ENCODE measurements at regions not wholly inside any gene's neighbourhood (a gene's known extent, or its start where the extent isn't known, plus 50 kb on each side); places are given as distances from the start of the nearest gene placed in this dataset.

- intact Hi-C loops (cut with micrococcal nuclease): no loop called here
- H3K4me1 Mint-ChIP-seq (ENCODE audit: low read depth): peaks cover 2% of the 10 kb centered on the region
- H3K4me3 Mint-ChIP-seq (ENCODE audit: low read depth): no peak overlapping the region
These were observed 120.1 kb upstream of the TWIST2 start for GRCh38 chr2:238727585-238728329.

GRCh38 chr2:238728330-238729260, 119.3 kb upstream of the TWIST2 start:
- Mint-ChIP-seq H3K9me3 (no peaks in the 10 kb centered on the region), H3K27ac (no peak overlapping the region), H3K4me1 (ENCODE audit: low read depth) (peaks cover under 1% of the 10 kb centered on the region), H3K27me3 (ENCODE audit: low read depth) (peaks cover 2% of the 10 kb centered on the region), H3K4me3 (ENCODE audit: low read depth) (no peak overlapping the region), H3K36me3 (ENCODE audit: low read depth) (no peaks in the 10 kb centered on the region)
- intact Hi-C loops (cut with micrococcal nuclease): no loop called here
- no peak for DNase-seq (ENCODE audit: low spot score)

More at GRCh38 chr2:238727585-238728329, 120.1 kb upstream of the TWIST2 start:
- H3K36me3 Mint-ChIP-seq (ENCODE audit: low read depth): no peaks in the 10 kb centered on the region
- no peak overlapping the region for H3K27ac Mint-ChIP-seq
- no peaks in the 10 kb centered on the region for H3K9me3 Mint-ChIP-seq
- DNase-seq (ENCODE audit: low spot score): no peak
- H3K27me3 Mint-ChIP-seq (ENCODE audit: low read depth): peaks cover 2% of the 10 kb centered on the region

- Mint-ChIP-seq H3K27me3 (ENCODE audit: low read depth) (peaks cover 2% of the 10 kb centered on the region), H3K27ac (no peak overlapping the region), H3K9me3 (no peaks in the 10 kb centered on the region), H3K4me3 (ENCODE audit: low read depth) (no peak overlapping the region), H3K4me1 (ENCODE audit: low read depth) (no peaks in the 10 kb centered on the region), H3K36me3 (ENCODE audit: low read depth) (no peaks in the 10 kb centered on the region)
- intact Hi-C loops (cut with micrococcal nuclease): no loop called here
- no peak for DNase-seq (ENCODE audit: low spot score)
These were observed 118.5 kb upstream of the TWIST2 start for GRCh38 chr2:238729261-238729935.

- Mint-ChIP-seq H3K27ac (no peak overlapping the region), H3K9me3 (no peaks in the 10 kb centered on the region), H3K27me3 (ENCODE audit: low read depth) (peaks cover 3% of the 10 kb centered on the region), H3K36me3 (ENCODE audit: low read depth) (no peaks in the 10 kb centered on the region), H3K4me1 (ENCODE audit: low read depth) (no peaks in the 10 kb centered on the region), H3K4me3 (ENCODE audit: low read depth) (no peak overlapping the region)
- DNase-seq (ENCODE audit: low spot score): no peak
- intact Hi-C loops (cut with micrococcal nuclease): no loop called here
These were observed 117.8 kb upstream of the TWIST2 start for GRCh38 chr2:238730001-238730669.

- intact Hi-C loops (cut with micrococcal nuclease): no loop called here
- no peak for DNase-seq (ENCODE audit: low spot score)
- Mint-ChIP-seq H3K9me3 (no peaks in the 10 kb centered on the region), H3K27me3 (ENCODE audit: low read depth) (peaks cover 5% of the 10 kb centered on the region), H3K4me1 (ENCODE audit: low read depth) (no peaks in the 10 kb centered on the region), H3K4me3 (ENCODE audit: low read depth) (no peak overlapping the region), H3K27ac (no peak overlapping the region), H3K36me3 (ENCODE audit: low read depth) (no peaks in the 10 kb centered on the region)
These were observed 117.0 kb upstream of the TWIST2 start for GRCh38 chr2:238730881-238731280.

GRCh38 chr2:238731961-238732360, 115.9 kb upstream of the TWIST2 start:
- DNase-seq (ENCODE audit: low spot score): no peak
- intact Hi-C loops (cut with micrococcal nuclease): no loop called here
- Mint-ChIP-seq H3K27me3 (ENCODE audit: low read depth) (peaks cover 5% of the 10 kb centered on the region), H3K36me3 (ENCODE audit: low read depth) (no peaks in the 10 kb centered on the region), H3K4me1 (ENCODE audit: low read depth) (no peaks in the 10 kb centered on the region), H3K9me3 (no peaks in the 10 kb centered on the region), H3K27ac (no peak overlapping the region), H3K4me3 (ENCODE audit: low read depth) (no peak overlapping the region)

GRCh38 chr2:238738917-238739316, 109.0 kb upstream of the TWIST2 start:
- Mint-ChIP-seq H3K4me1 (ENCODE audit: low read depth) (no peaks in the 10 kb centered on the region), H3K4me3 (ENCODE audit: low read depth) (no peak overlapping the region), H3K27ac (no peak overlapping the region), H3K27me3 (ENCODE audit: low read depth) (peaks cover 9% of the 10 kb centered on the region), H3K36me3 (ENCODE audit: low read depth) (no peaks in the 10 kb centered on the region), H3K9me3 (no peaks in the 10 kb centered on the region)
- intact Hi-C loops (cut with micrococcal nuclease): no loop called here
- no peak for DNase-seq (ENCODE audit: low spot score)

GRCh38 chr2:238739668-238740067, 108.2 kb upstream of the TWIST2 start:
- H3K4me3 Mint-ChIP-seq (ENCODE audit: low read depth): no peak overlapping the region
- intact Hi-C loops (cut with micrococcal nuclease): no loop called here
- no peaks in the 10 kb centered on the region for H3K9me3 Mint-ChIP-seq
- no peak for DNase-seq (ENCODE audit: low spot score)
- peaks cover 9% of the 10 kb centered on the region for H3K27me3 Mint-ChIP-seq (ENCODE audit: low read depth)
- H3K4me1 Mint-ChIP-seq (ENCODE audit: low read depth): no peaks in the 10 kb centered on the region
- no peaks in the 10 kb centered on the region for H3K36me3 Mint-ChIP-seq (ENCODE audit: low read depth)
- no peak overlapping the region for H3K27ac Mint-ChIP-seq

- Mint-ChIP-seq H3K27me3 (ENCODE audit: low read depth) (peaks cover 4% of the 10 kb centered on the region), H3K27ac (no peak overlapping the region), H3K4me3 (ENCODE audit: low read depth) (no peak overlapping the region), H3K4me1 (ENCODE audit: low read depth) (no peaks in the 10 kb centered on the region), H3K36me3 (ENCODE audit: low read depth) (no peaks in the 10 kb centered on the region), H3K9me3 (no peaks in the 10 kb centered on the region)
- DNase-seq (ENCODE audit: low spot score): no peak
- intact Hi-C loops (cut with micrococcal nuclease): no loop called here
These were observed 106.6 kb upstream of the TWIST2 start for GRCh38 chr2:238741277-238741676.

- Mint-ChIP-seq H3K27ac (no peak overlapping the region), H3K36me3 (ENCODE audit: low read depth) (no peaks in the 10 kb centered on the region), H3K9me3 (no peaks in the 10 kb centered on the region), H3K27me3 (ENCODE audit: low read depth) (peaks cover 4% of the 10 kb centered on the region), H3K4me1 (ENCODE audit: low read depth) (no peaks in the 10 kb centered on the region), H3K4me3 (ENCODE audit: low read depth) (no peak overlapping the region)
- intact Hi-C loops (cut with micrococcal nuclease): no loop called here
- no peak for DNase-seq (ENCODE audit: low spot score)
These were observed 105.8 kb upstream of the TWIST2 start for GRCh38 chr2:238742066-238742465.

- Mint-ChIP-seq H3K4me3 (ENCODE audit: low read depth) (no peak overlapping the region), H3K4me1 (ENCODE audit: low read depth) (no peaks in the 10 kb centered on the region), H3K9me3 (no peaks in the 10 kb centered on the region), H3K27ac (no peak overlapping the region), H3K27me3 (ENCODE audit: low read depth) (peaks cover under 1% of the 10 kb centered on the region), H3K36me3 (ENCODE audit: low read depth) (no peaks in the 10 kb centered on the region)
- intact Hi-C loops (cut with micrococcal nuclease): no loop called here
- DNase-seq (ENCODE audit: low spot score): no peak
These were observed 105.2 kb upstream of the TWIST2 start for GRCh38 chr2:238742664-238743063.

GRCh38 chr2:238743243-238744065, 104.4 kb upstream of the TWIST2 start:
- Mint-ChIP-seq H3K27me3 (ENCODE audit: low read depth) (no peaks in the 10 kb centered on the region), H3K27ac (no peak overlapping the region), H3K4me1 (ENCODE audit: low read depth) (no peaks in the 10 kb centered on the region), H3K36me3 (ENCODE audit: low read depth) (no peaks in the 10 kb centered on the region), H3K9me3 (no peaks in the 10 kb centered on the region), H3K4me3 (ENCODE audit: low read depth) (no peak overlapping the region)
- DNase-seq (ENCODE audit: low spot score): no peak
- intact Hi-C loops (cut with micrococcal nuclease): no loop called here

Data from activated T-helper 2 cell treated with anti-CD3 and anti-CD28 coated beads, Interferon-gamma antibody, Interleukin-2, Interleukin-4, amounts not matched to agents 10 μg/mL and 5 μg/mL and 100 μg/mL, durations not matched to agents 14 hours and 24 hours and 36 hours (primary cell).